H4 (cell line): ENCODE measurements at regions not wholly inside any gene's neighbourhood (a gene's known extent, or its start where the extent isn't known, plus 50 kb on each side); places are given as distances from the start of the nearest gene placed in this dataset.
"Not testable (repeated sequence)": the region's sequence is repeated elsewhere in the genome, so short reads cannot be mapped to it uniquely, and the experiment has no call there.

Experiments used
- DNase-seq: peaks from one replicate; pipeline ENCODE4 v3.0.0-alpha.2; 2015; ENCODE audit warnings: low spot score

- not testable (repeated sequence) for DNase-seq
Observed at GRCh38 chr2:89795530-89795929, 1104.1 kb downstream of the RPIA start.

GRCh38 chr2:89797320-89798038, 1106.0 kb downstream of the RPIA start:
- DNase-seq = no peak

- DNase-seq = not testable (repeated sequence)
Observed at GRCh38 chr2:89801207-89801606, 1109.7 kb downstream of the RPIA start.

GRCh38 chr2:89806363-89806762, 1114.9 kb downstream of the RPIA start:
- not testable (repeated sequence) for DNase-seq

GRCh38 chr2:89811295-89811694, 1119.8 kb downstream of the RPIA start:
- DNase-seq = no peak

GRCh38 chr2:89811910-89812309, 1120.4 kb downstream of the RPIA start:
- not testable (repeated sequence) for DNase-seq

GRCh38 chr2:89814359-89814758, 1122.9 kb downstream of the RPIA start:
- not testable (repeated sequence) for DNase-seq

- DNase-seq = no peak
Observed at GRCh38 chr2:89818873-89819272, 1127.4 kb downstream of the RPIA start.

- DNase-seq = no peak
Observed at GRCh38 chr2:89819809-89820208, 1128.3 kb downstream of the RPIA start.

- DNase-seq = no peak
Observed at GRCh38 chr2:89820248-89820647, 1128.8 kb downstream of the RPIA start.

- DNase-seq = no peak
Observed at GRCh38 chr2:89821455-89821945, 1130.0 kb downstream of the RPIA start.

- not testable (repeated sequence) for DNase-seq
Observed at GRCh38 chr2:89822342-89822741, 1130.9 kb downstream of the RPIA start.

- DNase-seq = no peak
Observed at GRCh38 chr2:89823556-89823955, 1132.1 kb downstream of the RPIA start.

GRCh38 chr2:89825034-89825433, 1133.6 kb downstream of the RPIA start:
- no peak for DNase-seq

- DNase-seq = not testable (repeated sequence)
Observed at GRCh38 chr2:89826741-89827140, 1135.3 kb downstream of the RPIA start.

- not testable (repeated sequence) for DNase-seq
Observed at GRCh38 chr2:89827829-89828228, 1136.4 kb downstream of the RPIA start.

GRCh38 chr2:89828416-89828815, 1136.9 kb downstream of the RPIA start:
- DNase-seq = not testable (repeated sequence)

GRCh38 chr2:89828961-89829631, 1137.6 kb downstream of the RPIA start:
- DNase-seq = not testable (repeated sequence)

GRCh38 chr2:89829828-89830227, 1138.4 kb downstream of the RPIA start:
- DNase-seq = no peak

GRCh38 chr2:89830341-89831218, 1139.1 kb downstream of the RPIA start:
- not testable (repeated sequence) for DNase-seq

- no peak for DNase-seq
Observed at GRCh38 chr2:89831641-89832498, 1140.4 kb downstream of the RPIA start.
